HCEC 1CT (cell line): ENCODE measurements at regions not wholly inside any gene's neighbourhood (a gene's known extent, or its start where the extent isn't known, plus 50 kb on each side); places are given as distances from the start of the nearest gene placed in this dataset.
"Not testable (repeated sequence)": the region's sequence is repeated elsewhere in the genome, so short reads cannot be mapped to it uniquely, and the experiment has no call there.

Experiments
- DNase-seq: peaks from one replicate; pipeline ENCODE4 v3.0.0-alpha.2; 2017

DNA sequence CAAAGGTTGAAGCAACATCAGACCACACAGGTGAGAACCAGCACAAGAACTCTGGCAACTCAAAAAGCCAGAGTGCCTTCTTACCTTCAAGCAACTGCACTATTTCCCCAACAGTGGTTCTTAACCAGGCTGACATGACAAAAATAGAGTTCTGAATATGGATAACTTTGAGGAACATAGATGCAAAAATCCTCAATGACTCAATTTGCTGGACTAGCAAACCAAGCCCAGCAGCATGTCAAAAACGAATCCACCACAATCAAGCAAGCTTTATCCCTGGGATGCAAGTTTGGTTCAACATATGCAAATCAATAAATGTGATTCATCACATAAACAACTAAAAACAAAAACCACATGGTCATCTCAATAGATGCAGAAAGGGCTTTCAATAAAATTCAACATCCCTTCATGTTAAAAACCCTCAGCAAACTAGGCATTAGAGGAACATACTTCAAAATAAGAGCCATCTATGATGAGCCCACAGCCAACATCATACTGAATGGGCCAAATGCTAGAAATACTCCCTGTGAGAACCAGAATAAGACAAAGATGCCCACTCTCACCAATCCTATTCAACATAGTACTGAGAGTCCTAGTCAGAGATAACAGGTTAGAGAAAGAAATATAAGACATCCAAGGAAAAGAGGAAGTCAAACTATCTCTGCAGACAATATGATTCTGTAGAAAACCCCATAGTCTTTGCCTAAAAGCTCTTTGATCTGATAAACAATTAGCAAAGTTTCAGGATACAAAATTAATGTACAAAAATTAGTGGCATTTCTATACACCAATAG lies 110.5 kb upstream of the NBPF19 start:
- DNase-seq, result not testable (repeated sequence)

DNA sequence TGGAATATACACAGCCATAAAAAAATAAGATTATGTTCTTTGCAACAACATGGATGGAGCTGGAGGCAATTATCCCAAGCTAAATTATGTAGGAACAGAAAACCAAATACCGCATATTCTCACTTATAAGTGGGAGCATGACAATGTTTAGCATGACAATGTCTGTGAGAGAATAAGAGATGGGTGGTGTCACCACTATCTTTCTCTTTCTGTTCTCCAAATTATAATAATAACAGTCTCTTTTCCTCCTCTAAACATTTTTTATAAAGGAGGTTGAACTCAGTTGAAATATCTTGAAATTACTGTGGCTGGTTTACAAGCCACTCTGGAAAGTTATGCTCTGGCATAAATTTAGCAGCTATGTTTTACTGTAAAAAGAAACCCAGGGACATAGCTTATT lies 108.4 kb upstream of the NBPF19 start:
- DNase-seq, result not testable (repeated sequence)

DNA sequence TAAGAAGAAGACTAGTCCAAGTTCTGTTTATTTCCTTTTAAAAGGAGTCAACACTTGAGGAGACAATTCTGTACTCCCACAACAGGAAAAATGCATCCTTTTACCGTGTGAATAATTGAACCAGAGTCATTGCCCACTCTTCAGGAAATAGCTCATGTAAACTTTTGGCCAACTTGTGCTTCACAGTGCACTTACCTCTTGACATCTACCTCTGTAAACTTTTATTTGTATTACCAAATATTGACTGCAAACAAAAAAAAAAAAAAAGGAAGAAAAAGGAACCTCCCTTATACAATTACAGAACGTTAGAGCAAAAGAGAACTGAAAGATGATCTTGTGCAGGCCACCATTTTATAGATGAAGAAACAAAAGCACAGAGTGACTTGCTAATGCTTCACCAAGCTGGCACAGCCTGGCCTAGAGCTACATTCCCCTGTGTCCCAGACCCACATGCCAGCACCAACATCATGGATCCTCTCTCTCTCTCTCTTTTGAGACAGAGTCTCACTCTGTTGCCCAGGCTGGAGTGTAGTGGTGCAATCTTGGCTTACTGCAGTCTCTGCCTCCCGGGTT lies 107.3 kb upstream of the NBPF19 start:
- not testable (repeated sequence) for DNase-seq

DNA sequence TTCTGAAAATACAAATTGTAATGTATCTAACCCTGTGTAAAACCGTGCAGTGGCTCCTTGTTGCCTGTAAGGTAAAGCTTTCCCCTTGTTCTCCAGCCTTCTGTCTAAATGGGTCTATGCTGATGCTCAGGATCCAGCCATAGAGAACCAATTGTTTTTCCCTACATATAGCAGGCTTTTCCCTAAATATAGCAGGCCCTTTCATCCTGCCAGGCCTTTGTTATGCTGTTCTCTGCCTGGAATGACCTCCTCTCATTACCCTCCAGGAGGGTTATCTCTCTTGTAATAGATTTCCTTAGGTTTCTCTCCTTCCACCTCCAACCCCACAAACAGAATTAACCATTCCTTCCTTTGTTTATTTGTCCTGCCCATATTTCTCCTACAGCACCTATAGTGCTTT lies 106.5 kb upstream of the NBPF19 start:
- DNase-seq, result not testable (repeated sequence)

DNA sequence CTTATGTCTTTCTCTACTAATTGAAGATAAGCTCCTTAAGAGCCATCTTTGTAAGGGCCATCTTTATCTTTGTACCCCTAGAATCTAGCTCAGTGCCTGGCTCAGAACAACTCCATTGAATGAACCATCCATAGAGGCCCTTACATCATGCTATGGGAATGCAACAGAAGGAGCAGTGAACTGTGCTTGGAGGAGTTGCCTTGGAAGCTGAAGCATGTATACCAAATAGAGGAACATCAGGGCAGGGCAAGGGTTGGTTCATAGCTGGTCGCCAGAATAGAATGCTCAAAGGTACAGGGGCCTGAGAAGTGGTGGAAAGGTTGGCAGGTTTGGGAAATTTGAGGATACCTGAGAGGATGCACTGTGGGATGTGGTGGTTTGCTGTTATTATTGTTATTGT lies 105.8 kb upstream of the NBPF19 start:
- DNase-seq, result not testable (repeated sequence)

DNA sequence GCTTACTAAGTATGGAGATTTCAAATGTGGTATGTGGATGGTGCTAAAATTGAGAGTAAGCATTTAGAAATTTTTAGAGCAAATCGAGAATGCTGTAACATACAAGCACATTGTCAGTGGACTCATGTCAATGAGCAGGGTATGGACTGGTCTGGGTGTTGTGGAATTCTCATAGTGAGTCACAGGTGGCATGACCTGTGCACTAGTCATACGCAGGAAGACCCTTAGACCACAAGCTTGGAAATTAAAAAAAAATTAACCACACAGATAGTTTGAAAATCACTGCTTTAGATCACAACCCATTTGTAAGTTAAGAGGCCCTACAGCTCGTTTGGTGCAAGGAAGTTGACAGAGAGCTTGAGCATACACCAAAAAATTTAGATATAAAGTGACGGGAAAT lies 102.9 kb upstream of the NBPF19 start:
- DNase-seq, result not testable (repeated sequence)

DNA sequence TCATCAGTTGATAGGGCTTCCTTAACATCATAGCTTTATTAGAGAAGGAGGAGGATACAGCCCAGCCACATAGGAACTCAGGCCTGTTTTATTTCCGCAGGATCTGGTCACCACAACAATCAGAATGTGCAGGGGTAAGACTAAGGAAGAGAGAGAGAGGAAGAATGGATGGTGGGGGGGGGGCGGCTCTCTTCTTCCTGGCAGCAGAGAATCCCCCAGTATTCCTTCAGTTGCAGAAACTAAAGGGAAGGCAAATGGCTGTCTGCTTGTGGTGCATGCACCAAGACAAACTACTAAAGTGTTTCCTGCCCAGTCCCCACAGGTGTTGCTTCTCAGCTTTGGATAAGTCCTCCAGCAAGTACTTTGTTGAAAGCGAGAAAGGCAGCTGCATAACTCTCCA lies 96.4 kb upstream of the NBPF19 start:
- DNase-seq, result not testable (repeated sequence)

DNA sequence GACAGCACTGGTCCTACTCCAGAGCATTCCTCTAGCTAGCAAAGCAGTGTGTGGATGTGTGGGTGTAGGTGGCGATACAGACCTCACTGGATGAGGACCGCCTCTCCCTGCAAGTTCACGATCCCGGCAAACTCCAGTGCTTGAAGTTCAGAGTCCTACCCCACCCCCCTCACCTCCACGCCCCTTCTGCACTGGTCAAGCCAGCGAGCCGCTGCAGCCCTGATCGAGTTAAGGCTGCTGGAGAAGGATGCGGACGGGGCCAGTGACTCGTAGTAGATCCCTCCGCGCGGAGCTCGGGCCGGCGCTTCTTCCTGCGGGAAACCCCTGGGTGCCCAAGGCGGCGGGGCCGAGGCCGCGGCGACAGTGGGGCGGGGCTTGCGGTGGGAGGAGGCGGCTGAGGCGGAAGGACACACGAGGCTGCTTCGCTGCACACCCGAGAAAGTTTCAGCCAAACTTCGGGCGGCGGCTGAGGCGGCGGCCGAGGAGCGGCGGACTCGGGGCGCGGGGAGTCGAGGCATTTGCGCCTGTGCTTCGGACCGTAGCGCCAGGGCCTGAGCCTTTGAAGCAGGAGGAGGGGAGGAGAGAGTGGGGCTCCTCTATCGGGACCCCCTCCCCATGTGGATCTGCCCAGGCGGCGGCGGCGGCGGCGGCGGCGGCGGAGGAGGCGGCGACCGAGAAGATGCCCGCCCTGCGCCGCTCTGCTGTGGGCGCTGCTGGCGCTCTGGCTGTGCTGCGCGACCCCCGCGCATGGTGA lies 84.5 kb upstream of the NBPF19 start:
- peak; percentile 77 for DNase-seq

DNA sequence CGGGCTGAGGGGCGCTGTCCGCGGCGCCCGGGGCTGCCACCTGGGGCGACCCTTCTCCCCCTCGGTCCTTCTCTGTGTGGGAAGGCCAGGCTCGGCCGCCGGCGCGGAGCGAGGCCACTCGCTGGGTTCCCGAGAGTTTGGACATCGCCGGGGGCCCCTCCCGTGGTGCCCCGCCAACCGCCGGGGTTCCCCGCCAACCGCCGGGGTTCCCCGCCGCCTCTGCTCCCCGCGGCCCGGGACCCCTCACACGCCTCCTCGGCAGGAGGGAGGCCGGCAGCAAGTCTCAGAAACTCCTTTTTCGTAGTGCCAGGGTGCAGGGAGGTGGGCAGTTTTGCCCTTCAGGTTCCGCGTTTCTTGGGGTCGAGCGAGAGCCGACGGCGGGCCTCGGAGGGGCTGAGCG lies 83.9 kb upstream of the NBPF19 start:
- not testable (repeated sequence) for DNase-seq

DNA sequence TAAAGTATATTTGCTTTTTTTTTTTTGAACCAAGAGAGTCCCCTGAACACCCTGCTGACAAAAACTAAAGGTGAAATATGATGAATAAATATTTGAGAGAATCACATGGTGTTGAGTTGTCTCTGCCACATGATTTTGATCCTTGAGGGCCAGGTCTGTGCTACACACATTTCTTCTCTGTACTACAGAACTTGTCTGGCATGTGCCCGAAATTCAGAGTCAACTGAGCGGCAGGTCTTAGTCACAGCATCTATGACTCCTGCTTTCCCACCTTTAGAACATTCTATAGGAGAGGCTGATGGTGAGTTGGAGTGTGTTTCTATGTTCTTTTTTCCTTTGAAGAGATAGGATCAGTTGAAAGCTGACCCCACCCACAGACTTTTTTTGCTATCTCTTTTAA lies 79.0 kb upstream of the NBPF19 start:
- DNase-seq, result not testable (repeated sequence)

DNA sequence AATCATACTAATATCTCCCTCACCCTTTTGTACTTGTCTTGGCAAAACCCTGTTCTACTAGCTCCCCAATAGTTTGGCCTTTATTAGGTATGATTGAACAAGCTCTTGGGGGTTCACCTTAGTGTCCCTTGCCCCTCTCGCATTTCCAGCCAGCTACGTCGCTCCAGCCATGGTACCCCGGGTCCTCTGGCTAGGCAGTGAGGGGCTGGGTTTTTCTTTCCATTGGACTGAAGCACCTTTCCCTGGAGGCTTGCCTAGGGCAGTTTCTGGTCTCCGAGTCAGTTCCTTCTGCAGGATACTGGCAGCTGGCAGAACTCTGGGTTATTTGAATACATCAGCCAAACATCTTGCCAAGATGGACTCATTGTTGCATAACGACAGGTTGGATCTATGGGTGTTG lies 76.3 kb upstream of the NBPF19 start:
- not testable (repeated sequence) for DNase-seq

DNA sequence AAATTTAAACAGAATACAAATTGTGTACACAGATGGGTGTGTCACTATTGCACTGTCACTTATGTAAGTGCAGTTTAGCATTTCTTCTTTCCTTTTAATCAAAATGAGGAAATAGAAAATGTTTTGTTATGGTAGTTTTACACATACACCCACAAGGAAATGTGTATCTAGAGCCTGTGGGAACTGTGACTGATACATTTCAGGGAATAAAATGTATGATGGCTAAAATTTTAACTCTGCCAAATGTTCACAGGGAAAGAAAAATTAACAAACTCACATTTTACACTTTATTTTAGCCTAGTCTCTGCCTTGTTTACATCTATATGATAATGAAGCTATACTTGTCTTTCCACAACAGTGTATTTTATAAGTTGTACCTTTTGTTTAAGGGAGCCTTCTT lies 66.4 kb upstream of the NBPF19 start:
- DNase-seq, result not testable (repeated sequence)

DNA sequence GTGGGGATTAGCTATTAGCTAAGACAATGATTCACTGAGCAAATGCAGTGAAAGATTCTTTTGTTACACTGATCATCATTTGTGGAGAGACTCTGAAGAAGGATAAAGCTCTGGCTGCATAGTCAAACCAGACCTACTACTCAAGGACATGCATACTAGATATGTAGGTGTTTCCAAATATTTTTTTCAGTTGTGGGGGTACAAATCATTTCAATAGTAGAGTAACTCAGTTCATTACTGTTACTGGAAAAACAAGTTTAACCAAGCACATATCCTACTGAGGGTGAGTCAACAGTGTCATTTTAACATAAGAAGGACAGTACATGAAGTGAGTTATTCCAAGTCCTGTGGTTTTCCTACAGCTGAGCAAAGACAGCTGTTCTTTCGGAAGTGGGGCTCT lies 59.5 kb upstream of the NBPF19 start:
- DNase-seq, result not testable (repeated sequence)

DNA sequence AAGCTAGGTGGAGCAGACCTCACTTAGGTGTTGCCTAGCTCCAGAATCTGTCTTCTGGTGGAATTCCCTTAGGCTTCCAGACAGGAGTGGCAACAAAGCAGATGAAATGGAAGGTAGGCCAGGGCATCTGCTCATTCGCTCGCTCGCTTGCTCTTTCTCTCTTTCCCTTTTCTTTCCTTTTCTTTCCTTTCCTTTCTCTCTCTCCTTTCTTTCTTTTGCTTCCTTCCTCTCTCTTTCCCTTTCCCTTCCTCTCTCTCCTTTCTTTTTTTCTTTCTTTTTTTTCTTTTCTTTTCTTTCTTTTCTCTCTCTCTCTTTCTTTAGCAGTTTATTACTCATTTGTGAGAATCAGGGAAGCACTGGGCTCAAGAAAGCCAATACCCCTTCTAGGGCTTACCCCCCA lies 56.1 kb upstream of the NBPF19 start:
- DNase-seq, result not testable (repeated sequence)

DNA sequence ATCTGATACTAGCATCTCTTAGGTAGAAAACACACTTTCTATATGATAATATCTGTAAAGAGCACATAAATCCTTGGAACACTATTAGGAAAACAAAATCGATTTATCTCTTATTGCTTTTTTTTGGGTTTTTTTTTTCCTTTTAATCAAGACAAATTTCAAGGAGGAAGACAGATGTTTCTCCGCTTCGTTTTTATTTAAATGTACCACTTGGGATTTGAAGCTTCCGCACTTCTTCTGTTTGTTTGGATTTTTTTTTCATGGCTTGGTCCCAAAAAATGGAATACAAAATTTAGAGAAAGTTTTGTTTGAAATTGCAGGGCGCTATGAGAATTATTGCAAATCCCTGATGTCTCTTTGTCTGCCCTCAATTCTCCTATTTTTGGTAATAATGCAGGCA lies 51.7 kb upstream of the NBPF19 start:
- DNase-seq, result not testable (repeated sequence)
